Astrocyte of the cerebellum (primary cell): ENCODE measurements at regions not wholly inside any gene's neighbourhood (a gene's known extent, or its start where the extent isn't known, plus 50 kb on each side); places are given as distances from the start of the nearest gene placed in this dataset.

Source experiments
- DNase-seq: peaks from one replicate; pipeline ENCODE4 v3.0.0-alpha.2; 2011; ENCODE audit warnings: low read depth
- H3K4me3 ChIP-seq: 2 replicates; pipeline ENCODE4 v1.5.1; 2011; ENCODE audit warnings: mild to moderate bottlenecking, low read depth, low read length, moderate library complexity
- in situ Hi-C: cut with HindIII; loops from 2 replicates; pipeline ENCODE4 v1.10.0; 2017; ENCODE audit warnings: low sequenced_read_pairs
- TF ChIP-seq, protein P1 (sequence below): IDR thresholded peaks from 2 replicates; pipeline ENCODE4 v1.5.1; 2012; ENCODE audit warnings: low read length, low read depth, moderate library complexity, mild to moderate bottlenecking; ENCODE audit errors: missing control alignments

- TF ChIP-seq, protein P1, sequence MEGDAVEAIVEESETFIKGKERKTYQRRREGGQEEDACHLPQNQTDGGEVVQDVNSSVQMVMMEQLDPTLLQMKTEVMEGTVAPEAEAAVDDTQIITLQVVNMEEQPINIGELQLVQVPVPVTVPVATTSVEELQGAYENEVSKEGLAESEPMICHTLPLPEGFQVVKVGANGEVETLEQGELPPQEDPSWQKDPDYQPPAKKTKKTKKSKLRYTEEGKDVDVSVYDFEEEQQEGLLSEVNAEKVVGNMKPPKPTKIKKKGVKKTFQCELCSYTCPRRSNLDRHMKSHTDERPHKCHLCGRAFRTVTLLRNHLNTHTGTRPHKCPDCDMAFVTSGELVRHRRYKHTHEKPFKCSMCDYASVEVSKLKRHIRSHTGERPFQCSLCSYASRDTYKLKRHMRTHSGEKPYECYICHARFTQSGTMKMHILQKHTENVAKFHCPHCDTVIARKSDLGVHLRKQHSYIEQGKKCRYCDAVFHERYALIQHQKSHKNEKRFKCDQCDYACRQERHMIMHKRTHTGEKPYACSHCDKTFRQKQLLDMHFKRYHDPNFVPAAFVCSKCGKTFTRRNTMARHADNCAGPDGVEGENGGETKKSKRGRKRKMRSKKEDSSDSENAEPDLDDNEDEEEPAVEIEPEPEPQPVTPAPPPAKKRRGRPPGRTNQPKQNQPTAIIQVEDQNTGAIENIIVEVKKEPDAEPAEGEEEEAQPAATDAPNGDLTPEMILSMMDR = no peak
- no peak for DNase-seq
- no peak overlapping the region for H3K4me3 ChIP-seq
- in situ Hi-C loops = no loop called here
Observed at GRCh38 chr16:79298894-79299799, 301.4 kb downstream of the MAF start.

- no peak for DNase-seq
- H3K4me3 ChIP-seq = no peak overlapping the region
- in situ Hi-C loops = no loop called here
- TF ChIP-seq, protein P1 = no peak
Observed at GRCh38 chr16:79298476-79298875, 302.1 kb downstream of the MAF start.

DNA sequence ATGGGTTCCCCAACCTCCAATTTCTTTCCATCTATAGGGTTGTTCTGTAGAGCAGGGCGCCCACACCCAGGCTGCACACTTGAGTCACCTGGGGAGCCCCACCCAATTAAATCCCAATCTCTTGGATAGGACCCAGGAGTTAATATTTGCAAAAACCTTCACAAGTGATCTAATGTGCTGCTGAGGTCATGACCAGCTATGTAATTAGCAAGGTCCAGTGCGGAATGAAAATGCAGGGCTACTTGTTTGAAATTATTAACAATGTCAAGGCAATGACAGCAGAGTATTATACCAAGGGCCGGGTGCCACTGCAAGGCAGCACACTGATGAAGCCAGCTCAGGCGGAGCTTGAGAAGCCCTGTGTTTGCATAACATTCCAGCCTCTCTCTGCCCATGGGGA, 302.7 kb downstream of the MAF start:
- TF ChIP-seq, protein P1 = no peak
- DNase-seq = no peak
- no peak overlapping the region for H3K4me3 ChIP-seq
- in situ Hi-C loops = no loop called here

DNA sequence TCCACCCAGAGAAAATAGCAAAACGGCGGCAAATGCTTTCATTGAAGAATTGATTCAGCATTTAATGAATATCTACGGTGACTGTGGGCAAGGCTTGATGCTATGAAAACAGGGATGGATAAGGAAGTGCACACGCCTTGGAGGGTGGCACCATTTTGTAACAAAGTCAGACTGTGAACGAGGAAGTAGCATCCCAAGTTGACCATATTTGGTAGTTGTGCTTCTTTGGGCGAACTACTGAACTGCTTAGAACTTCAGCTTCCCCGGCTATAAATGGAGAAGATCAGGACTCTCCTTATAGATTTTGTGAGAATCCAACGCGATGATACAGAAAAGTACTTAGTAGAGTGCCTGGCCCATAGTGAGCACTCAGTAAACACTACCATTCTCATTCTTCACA, 303.2 kb downstream of the MAF start:
- in situ Hi-C loops = no loop called here
- TF ChIP-seq, protein P1 = no peak
- no peak for DNase-seq
- no peak overlapping the region for H3K4me3 ChIP-seq

DNA sequence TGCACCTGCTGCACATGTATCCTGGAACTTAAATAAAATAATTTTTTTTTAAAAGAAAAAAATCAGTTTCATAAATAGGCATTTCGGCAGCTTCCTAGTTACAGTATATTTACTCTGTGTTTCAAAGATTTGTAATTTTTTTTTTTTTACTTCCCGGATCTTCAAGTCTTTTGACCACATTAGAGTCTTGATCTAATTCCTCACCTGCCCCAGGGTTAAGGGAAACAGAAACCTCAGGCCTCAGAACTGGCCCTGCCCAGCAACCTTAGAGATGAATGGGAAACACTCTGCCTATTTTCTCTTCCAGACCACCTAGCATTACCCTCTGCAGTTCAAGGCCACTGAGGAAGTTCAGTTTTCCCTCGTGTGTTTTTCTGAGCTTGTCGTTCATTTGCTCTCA, 304.0 kb downstream of the MAF start:
- H3K4me3 ChIP-seq = no peak overlapping the region
- in situ Hi-C loops = no loop called here
- DNase-seq = no peak
- TF ChIP-seq, protein P1 = no peak

DNA sequence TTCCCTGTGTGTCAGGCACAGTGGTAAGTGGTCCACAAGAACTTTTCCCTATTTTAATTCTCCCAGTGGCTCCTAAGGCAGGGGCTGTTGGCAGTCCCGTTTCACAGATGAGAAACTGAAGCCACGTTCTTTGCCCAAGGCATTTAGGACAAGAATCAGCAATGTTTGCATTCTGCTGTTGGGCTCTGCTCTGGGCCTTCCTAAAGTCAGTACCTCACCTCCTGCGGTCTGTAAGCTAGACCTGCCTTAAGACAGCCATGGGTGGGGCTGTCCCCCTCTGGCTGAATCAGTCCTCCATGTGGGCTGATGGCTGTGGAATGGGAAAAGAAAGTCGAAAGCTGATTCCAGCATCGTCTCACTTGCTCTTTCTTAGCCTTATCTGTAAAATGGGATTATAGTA, 304.8 kb downstream of the MAF start:
- no peak overlapping the region for H3K4me3 ChIP-seq
- TF ChIP-seq, protein P1 = no peak
- in situ Hi-C loops = no loop called here
- no peak for DNase-seq
